GM12892 (cell line): ENCODE measurements at regions not wholly inside any gene's neighbourhood (a gene's known extent, or its start where the extent isn't known, plus 50 kb on each side); places are given as distances from the start of the nearest gene placed in this dataset.

ENCODE experiments used
- POLR2A ChIP-seq: IDR thresholded peaks from 2 replicates; pipeline ENCODE4 v1.6.1; 2011; ENCODE audit warnings: low read depth, low read length, control low read depth
- POLR2AphosphoS5 ChIP-seq: IDR thresholded peaks from 2 replicates; pipeline ENCODE4 v1.6.1; 2011; ENCODE audit warnings: low read depth, low read length, control low read depth
- TAF1 ChIP-seq: IDR thresholded peaks from 2 replicates; pipeline ENCODE4 v1.6.1; 2011; ENCODE audit warnings: low read depth, mild to moderate bottlenecking, control low read depth, low read length, borderline replicate concordance

GRCh38 chr6:19377722-19378121, 459.4 kb upstream of the ID4 start:
- TF ChIP-seq POLR2A (no peak), POLR2AphosphoS5 (no peak), TAF1 (no peak)
